Astrocyte of the cerebellum (primary cell): ENCODE measurements at regions not wholly inside any gene's neighbourhood (a gene's known extent, or its start where the extent isn't known, plus 50 kb on each side); places are given as distances from the start of the nearest gene placed in this dataset.
A peak's percentile ranks its signal among the peaks of the same experiment; 100 is the strongest.

Experiments used
- DNase-seq: peaks from one replicate; pipeline ENCODE4 v3.0.0-alpha.2; 2011; ENCODE audit warnings: low read depth
- H3K4me3 ChIP-seq: 2 replicates; pipeline ENCODE4 v1.5.1; 2011; ENCODE audit warnings: mild to moderate bottlenecking, low read depth, low read length, moderate library complexity
- in situ Hi-C: cut with HindIII; loops from 2 replicates; pipeline ENCODE4 v1.10.0; 2017; ENCODE audit warnings: low sequenced_read_pairs
- TF ChIP-seq, protein P1 (sequence below): IDR thresholded peaks from 2 replicates; pipeline ENCODE4 v1.5.1; 2012; ENCODE audit warnings: low read length, low read depth, moderate library complexity, mild to moderate bottlenecking; ENCODE audit errors: missing control alignments

DNA sequence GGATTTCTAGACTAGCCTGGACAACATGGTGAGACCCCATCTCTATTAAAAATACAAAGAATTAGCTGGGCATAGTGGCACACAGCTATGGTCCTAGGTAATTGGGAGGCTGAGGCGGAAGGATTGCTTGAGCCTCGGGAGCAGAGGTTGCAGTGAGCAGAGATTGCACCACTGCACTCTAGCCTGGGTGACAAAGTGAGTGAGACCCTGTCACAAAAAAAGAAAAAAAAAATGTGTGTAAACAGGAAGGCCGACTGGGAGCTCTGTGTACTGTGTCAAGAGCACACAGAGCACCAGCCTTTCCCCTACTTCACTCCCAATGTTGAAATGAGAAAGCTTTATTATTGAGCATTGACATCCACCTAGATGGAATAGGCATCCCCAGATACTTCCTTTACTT lies 681.7 kb upstream of the FSHR start:
- TF ChIP-seq, protein P1, sequence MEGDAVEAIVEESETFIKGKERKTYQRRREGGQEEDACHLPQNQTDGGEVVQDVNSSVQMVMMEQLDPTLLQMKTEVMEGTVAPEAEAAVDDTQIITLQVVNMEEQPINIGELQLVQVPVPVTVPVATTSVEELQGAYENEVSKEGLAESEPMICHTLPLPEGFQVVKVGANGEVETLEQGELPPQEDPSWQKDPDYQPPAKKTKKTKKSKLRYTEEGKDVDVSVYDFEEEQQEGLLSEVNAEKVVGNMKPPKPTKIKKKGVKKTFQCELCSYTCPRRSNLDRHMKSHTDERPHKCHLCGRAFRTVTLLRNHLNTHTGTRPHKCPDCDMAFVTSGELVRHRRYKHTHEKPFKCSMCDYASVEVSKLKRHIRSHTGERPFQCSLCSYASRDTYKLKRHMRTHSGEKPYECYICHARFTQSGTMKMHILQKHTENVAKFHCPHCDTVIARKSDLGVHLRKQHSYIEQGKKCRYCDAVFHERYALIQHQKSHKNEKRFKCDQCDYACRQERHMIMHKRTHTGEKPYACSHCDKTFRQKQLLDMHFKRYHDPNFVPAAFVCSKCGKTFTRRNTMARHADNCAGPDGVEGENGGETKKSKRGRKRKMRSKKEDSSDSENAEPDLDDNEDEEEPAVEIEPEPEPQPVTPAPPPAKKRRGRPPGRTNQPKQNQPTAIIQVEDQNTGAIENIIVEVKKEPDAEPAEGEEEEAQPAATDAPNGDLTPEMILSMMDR = no peak
- H3K4me3 ChIP-seq = no peak overlapping the region
- in situ Hi-C loops = no loop called here
- DNase-seq = no peak

DNA sequence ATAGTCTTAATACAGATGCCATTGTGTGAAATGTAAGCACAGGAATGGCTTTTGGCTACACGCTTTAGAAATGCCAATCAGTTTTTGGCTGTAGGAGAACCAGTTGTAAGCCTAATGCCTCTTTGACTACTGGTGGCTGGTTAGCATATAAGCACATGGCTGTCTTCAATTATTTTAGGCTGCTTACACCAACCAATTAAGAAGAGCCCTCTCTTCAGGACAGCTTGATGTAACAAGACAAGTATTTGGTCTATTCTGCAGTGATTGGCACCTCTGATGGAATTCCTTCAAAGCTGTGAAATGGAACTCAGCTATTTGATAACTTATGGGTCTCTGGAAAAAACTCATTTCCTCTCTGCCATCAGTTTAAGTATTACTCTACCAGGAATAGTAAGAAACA lies 680.1 kb upstream of the FSHR start:
- in situ Hi-C loops = no loop called here
- no peak overlapping the region for H3K4me3 ChIP-seq
- TF ChIP-seq, protein P1 = no peak
- DNase-seq = no peak

DNA sequence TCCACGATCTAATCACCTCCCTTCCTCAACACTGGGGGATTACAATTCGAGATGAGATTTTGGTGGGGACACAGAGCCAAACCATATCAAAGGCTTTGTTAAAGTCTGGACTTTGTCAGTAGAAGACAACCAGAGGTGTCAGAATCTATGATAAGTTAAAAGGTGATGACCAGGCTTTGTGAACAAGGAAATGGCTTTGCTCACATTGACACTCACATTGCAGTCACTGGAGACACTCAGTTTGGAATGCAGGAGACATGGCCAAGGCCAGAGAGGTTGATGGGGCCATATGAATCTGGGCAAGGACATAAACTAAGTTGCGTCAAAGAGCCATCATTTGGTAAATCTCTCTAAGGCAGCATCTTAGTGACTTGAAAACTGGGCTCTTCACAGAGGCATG lies 678.2 kb upstream of the FSHR start:
- H3K4me3 ChIP-seq = no peak overlapping the region
- no peak for DNase-seq
- in situ Hi-C loops = no loop called here
- TF ChIP-seq, protein P1 = no peak

DNA sequence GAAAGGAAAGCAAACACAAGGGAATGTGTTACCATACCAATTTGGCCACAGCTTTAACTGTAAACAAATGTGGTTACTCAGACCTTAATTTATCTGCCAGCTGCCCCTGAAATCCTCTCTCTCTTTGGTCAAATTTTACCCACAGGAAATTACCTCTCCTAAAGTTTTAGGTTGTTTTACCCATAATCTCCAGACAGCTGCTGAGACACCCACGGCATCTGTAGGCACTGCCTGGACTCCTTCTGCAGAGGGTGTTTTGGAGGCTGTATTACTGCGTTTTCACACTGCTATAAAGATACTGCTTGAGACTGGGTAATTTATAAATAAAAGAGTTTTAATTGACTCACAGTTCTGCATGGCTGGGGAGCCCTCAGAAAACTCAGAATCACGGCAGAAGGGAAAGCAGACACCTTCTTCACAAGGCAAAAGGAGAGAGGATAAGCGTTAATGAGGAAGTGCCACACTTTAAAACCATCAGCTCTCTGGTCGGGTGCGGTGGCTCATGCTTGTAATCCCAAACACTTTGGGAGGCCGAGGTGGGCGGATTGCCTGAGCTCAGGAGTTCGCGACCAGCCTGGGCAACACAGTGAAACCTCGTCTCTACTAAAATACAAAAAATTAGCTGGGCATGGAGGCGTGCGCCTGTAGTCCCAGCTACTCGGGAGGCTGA lies 677.5 kb upstream of the FSHR start:
- TF ChIP-seq, protein P1 = no peak
- no peak overlapping the region for H3K4me3 ChIP-seq
- DNase-seq = peak; percentile 5
- in situ Hi-C loops = no loop called here

DNA sequence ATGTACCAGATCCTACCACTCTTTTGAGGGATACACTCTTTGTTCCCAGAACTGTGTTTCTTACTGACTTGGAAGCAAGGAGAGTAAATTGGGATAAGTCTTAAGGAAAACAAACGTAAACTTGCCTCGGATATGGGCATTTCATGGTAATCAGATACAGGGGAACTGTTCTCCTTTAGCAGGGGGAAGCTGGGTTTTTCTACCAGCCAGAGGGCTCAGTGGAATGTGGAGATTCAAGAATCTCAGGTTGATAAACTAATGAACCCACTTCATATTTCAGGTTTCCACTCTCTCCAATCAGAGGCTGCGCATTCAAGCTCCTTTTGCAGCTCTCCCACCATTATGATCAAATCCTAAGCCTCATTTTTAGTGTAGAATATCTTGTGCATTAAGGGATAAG lies 676.5 kb upstream of the FSHR start:
- TF ChIP-seq, protein P1 = no peak
- in situ Hi-C loops = no loop called here
- H3K4me3 ChIP-seq = no peak overlapping the region
- no peak for DNase-seq

DNA sequence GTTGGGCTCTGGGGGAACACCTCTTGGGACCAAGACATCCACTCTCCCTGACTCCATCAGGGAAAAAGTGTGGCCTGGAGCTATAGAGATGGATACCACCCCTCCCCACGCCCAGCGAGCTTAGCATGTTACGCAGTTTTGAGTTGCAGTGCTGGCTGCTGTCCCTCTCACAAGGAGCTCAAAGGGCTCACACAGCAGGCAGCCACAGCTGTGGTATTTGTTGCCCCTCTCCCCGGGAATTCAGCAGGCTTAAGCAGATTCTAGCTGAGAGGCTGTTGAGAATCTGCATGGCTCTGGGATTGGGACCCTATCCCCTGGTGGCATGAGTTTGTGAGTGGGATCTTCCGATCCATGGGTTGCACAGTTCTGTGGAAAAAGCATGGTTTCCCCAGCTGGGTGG lies 673.1 kb upstream of the FSHR start:
- TF ChIP-seq, protein P1 = no peak
- no peak overlapping the region for H3K4me3 ChIP-seq
- in situ Hi-C loops = no loop called here
- no peak for DNase-seq

DNA sequence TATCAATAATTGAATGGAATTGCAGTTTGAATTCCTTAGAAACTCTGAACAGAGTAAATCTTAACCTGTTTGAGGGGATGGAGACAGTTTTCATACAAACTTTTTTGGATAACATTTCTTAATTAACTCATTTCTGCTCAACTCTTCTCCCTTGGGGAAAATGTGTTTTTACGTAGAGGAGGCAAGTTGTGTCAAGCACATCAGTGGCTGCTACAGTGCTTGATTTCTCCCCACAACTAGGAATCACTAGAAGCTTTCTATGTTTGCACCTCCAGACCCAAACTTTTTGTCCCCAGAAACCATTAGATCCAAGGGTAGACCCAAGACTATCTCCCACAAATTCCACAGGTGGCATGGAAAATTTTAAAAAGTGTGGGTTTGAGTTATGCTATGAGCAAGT lies 658.9 kb upstream of the FSHR start:
- TF ChIP-seq, protein P1 = no peak

More for the DNA sequence above, 658.9 kb upstream of the FSHR start:
- no peak for DNase-seq
- in situ Hi-C loops = no loop called here
- H3K4me3 ChIP-seq = no peak overlapping the region
